ENCODE measurements at regions not wholly inside any gene's neighbourhood (a gene's known extent, or its start where the extent isn't known, plus 50 kb on each side); places are given as distances from the start of the nearest gene placed in this dataset.
A peak's percentile ranks its signal among the peaks of the same experiment; 100 is the strongest.

GRCh38 chr20:24163506-24163905 is 174.9 kb upstream of the GGTLC1 start:
- no peak for DNase-seq (ENCODE audit: low read depth, low spot score)
- in situ Hi-C loops (cut with HindIII; ENCODE audit: low pct_unique_long_range_greater_than_20kb, low sequenced_read_pairs), result no loop called here
- BruUV-seq (replicated peaks), result no TSS peak
- Histone ChIP-seq H3K9me3 (ENCODE audit: control insufficient read depth, insufficient read depth, low read depth, low read length) (no peaks in the 10 kb centered on the region), H3K4me3 (ENCODE audit: low read depth in 2 of 2, low read length in 2 of 2) (no peak overlapping the region), H3K27ac (ENCODE audit: low read length) (no peak overlapping the region), H3K36me3 (ENCODE audit: control insufficient read depth, insufficient read depth, low read length) (no peaks in the 10 kb centered on the region), H3K4me1 (ENCODE audit: control insufficient read depth, insufficient read depth, low read length) (no peaks in the 10 kb centered on the region), H3K27me3 (ENCODE audit: control insufficient read depth, insufficient read depth, low read length) (no peaks in the 10 kb centered on the region; the same call in 1 of the 2 replicates)
- no peak for ATAC-seq
- no peak for TF ChIP-seq TCF7L2 (IDR thresholded peaks at IDR 0.05; ENCODE audit: low read depth, low read length)
- TF ChIP-seq CTCF (IDR thresholded peaks at IDR 0.05), result no peak
- no peak for TF ChIP-seq REST (IDR thresholded peaks at IDR 0.05; ENCODE audit: insufficient read depth in 1 of 2, low read depth in 2 of 2, low read length in 1 of 2)
- TF ChIP-seq SIN3A (IDR thresholded peaks at IDR 0.05; ENCODE audit: borderline replicate concordance, insufficient read depth, low read depth, low read length), result no peak
- TF ChIP-seq POLR2AphosphoS5 (IDR thresholded peaks at IDR 0.05; ENCODE audit: low read depth, low read length), result no peak
- ChIA-PET CTCF (no interaction called here), POLR2A (no interaction called here)
- intact Hi-C loops (cut with micrococcal nuclease; ENCODE audit: unreplicated experiment), result no loop called here

GRCh38 chr20:24160563-24161281 is 172.1 kb upstream of the GGTLC1 start:
- ATAC-seq, result no peak; the same call in 1 of the 2 replicates

More at GRCh38 chr20:24160563-24161281, 172.1 kb upstream of the GGTLC1 start:
- Histone ChIP-seq H3K27ac (ENCODE audit: low read length) (no peak overlapping the region), H3K4me3 (ENCODE audit: low read depth in 2 of 2, low read length in 2 of 2) (no peak overlapping the region), H3K9me3 (ENCODE audit: control insufficient read depth, insufficient read depth, low read depth, low read length) (no peaks in the 10 kb centered on the region), H3K4me1 (ENCODE audit: control insufficient read depth, insufficient read depth, low read length) (no peaks in the 10 kb centered on the region), H3K27me3 (ENCODE audit: control insufficient read depth, insufficient read depth, low read length) (no peaks in the 10 kb centered on the region), H3K36me3 (ENCODE audit: control insufficient read depth, insufficient read depth, low read length) (no peaks in the 10 kb centered on the region)
- peak; percentile 24 for DNase-seq (ENCODE audit: low read depth, low spot score)
- POLR2A ChIA-PET, result no interaction called here
- CTCF ChIA-PET, result no interaction called here
- intact Hi-C loops (cut with micrococcal nuclease; ENCODE audit: unreplicated experiment) (no loop called here), in situ Hi-C loops (cut with HindIII; ENCODE audit: low pct_unique_long_range_greater_than_20kb, low sequenced_read_pairs) (no loop called here)
- TF ChIP-seq CTCF (IDR thresholded peaks at IDR 0.05) (peak; percentile 81), REST (IDR thresholded peaks at IDR 0.05; ENCODE audit: insufficient read depth in 1 of 2, low read depth in 2 of 2, low read length in 1 of 2) (no peak)
- BruUV-seq (replicated peaks), result no TSS peak
